PC-9 (cell line): ENCODE measurements at regions not wholly inside any gene's neighbourhood (a gene's known extent, or its start where the extent isn't known, plus 50 kb on each side); places are given as distances from the start of the nearest gene placed in this dataset.

Experiments used
- BruUV-seq: library from RNA; stranded (reverse); fragments of 400-500 nt; replicated peaks from 2 replicates; lab custom pipeline; 2021; lab: Mats Ljungman, UMichigan
- CTCF ChIA-PET: fragments of 300-600 bp; sonication (Branson Sonifier 250); formaldehyde crosslinking; loops from one replicate; lab custom pipeline; 2022; ENCODE audit warnings: antibody characterized with exemption; lab: Charles Lee
- POLR2A ChIA-PET: fragments of 300-600 bp; sonication (Branson Sonifier 250); formaldehyde crosslinking; loops from one replicate; lab custom pipeline; 2022; ENCODE audit warnings: antibody characterized with exemption; ENCODE audit not compliant: unreplicated experiment; lab: Charles Lee
- DNase-seq, 2 experiments: peaks; one replicate each; pipeline versions ENCODE4 v3.0.0 to v3.0.0-alpha.2; 2015 to 2022; ENCODE audit warnings: mixed read lengths in 1 of 2
- H2AFZ ChIP-seq: fragments of 200-600 bp; sonication (generic); 2 replicates; pipeline ENCODE4 v1.8.1; 2017; ENCODE audit warnings: antibody characterized with exemption
- H3F3A ChIP-seq: fragments of 200-600 bp; sonication (generic); 2 replicates; pipeline ENCODE4 v1.8.1; 2017; ENCODE audit warnings: antibody characterized with exemption, mild to moderate bottlenecking, low read depth; ENCODE audit not compliant: insufficient read depth
- H3K27ac ChIP-seq: fragments of 200-600 bp; sonication (generic); 2 replicates; pipeline ENCODE4 v1.6.1; 2016; ENCODE audit warnings: mixed run types
- H3K27me3 ChIP-seq: fragments of 200-600 bp; sonication (generic); 2 replicates; pipeline ENCODE4 v1.6.1; 2016; ENCODE audit warnings: low read depth, mixed run types; ENCODE audit not compliant: insufficient read depth
- H3K36me3 ChIP-seq: fragments of 200-600 bp; sonication (generic); 2 replicates; pipeline ENCODE4 v1.6.1; 2016; ENCODE audit warnings: low read depth, mixed run types
- H3K4me1 ChIP-seq: fragments of 200-600 bp; sonication (generic); replicated peaks from 2 replicates; pipeline ENCODE4 v1.6.1; 2016; ENCODE audit warnings: mixed run types; ENCODE audit not compliant: insufficient read depth
- H3K4me2 ChIP-seq: fragments of 200-600 bp; sonication (generic); 2 replicates; pipeline ENCODE4 v1.6.1; 2017; ENCODE audit warnings: mixed run types
- H3K4me3 ChIP-seq: fragments of 200-600 bp; sonication (generic); 2 replicates; pipeline ENCODE4 v1.6.1; 2016; ENCODE audit warnings: mixed run types
- H3K79me2 ChIP-seq: fragments of 200-600 bp; sonication (generic); 2 replicates; pipeline ENCODE4 v1.6.1; 2017; ENCODE audit warnings: low read depth, mixed run types
- H3K9me2 ChIP-seq: fragments of 200-600 bp; sonication (generic); 2 replicates; pipeline ENCODE4 v1.8.1; 2017; ENCODE audit warnings: mild to moderate bottlenecking; ENCODE audit not compliant: insufficient read depth
- H3K9me3 ChIP-seq: fragments of 200-600 bp; sonication (generic); 2 replicates; pipeline ENCODE4 v1.8.1; 2016; ENCODE audit warnings: low read depth; ENCODE audit not compliant: insufficient read depth
- H4K20me1 ChIP-seq: fragments of 200-600 bp; sonication (generic); 2 replicates; pipeline ENCODE4 v1.8.1; 2017; ENCODE audit not compliant: insufficient read depth
- EZH2 ChIP-seq: fragments of 200-600 bp; sonication (generic); IDR thresholded peaks from 2 replicates; pipeline ENCODE4 v1.8.0; 2017; ENCODE audit warnings: antibody characterized with exemption, low read depth
- intact Hi-C: fragments of 100-400 bp; cut with micrococcal nuclease; formaldehyde crosslinking; loops from one replicate; pipeline ENCODE4 v1.10.0; 2022; ENCODE audit not compliant: unreplicated experiment
- TF ChIP-seq, protein P1 (sequence below): fragments of 200-600 bp; sonication (generic); conservative IDR thresholded peaks from 2 replicates; pipeline ENCODE4 v1.6.1; 2017; ENCODE audit warnings: mixed run types, antibody characterized with exemption, mild to moderate bottlenecking, moderate library complexity

DNA sequence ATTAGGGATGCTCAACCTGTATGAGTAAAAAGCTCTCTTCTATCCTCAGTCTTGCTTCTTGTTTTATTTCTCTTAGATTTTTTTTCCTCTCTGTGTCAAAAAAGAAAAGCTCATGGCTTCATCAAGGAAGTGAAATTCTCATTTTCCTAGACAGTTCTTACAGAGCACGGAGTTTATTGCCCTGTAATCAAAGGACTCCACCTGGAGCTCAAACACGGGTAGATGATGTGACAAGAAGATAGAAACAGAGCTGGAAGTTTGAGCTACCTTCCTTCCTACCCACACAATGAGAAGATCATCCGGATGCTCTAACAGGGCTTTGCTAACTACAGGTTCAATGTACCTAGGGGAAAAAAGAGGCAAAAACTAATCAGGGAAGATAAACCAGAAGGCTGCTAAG, 564.8 kb downstream of the MED13L start:
- Histone ChIP-seq H3K79me2 (no peaks in the 10 kb centered on the region), H4K20me1 (no peaks in the 10 kb centered on the region), H3K9me2 (no peaks in the 10 kb centered on the region), H3K4me2 (no peak overlapping the region), H3F3A (no peaks in the 10 kb centered on the region), H3K36me3 (no peaks in the 10 kb centered on the region), H3K9me3 (no peaks in the 10 kb centered on the region), H2AFZ (no peak overlapping the region), H3K27me3 (peaks cover 56% of the 10 kb centered on the region), H3K27ac (no peak overlapping the region), H3K4me3 (no peak overlapping the region), H3K4me1 (no peaks in the 10 kb centered on the region)
- BruUV-seq = no TSS peak
- CTCF ChIA-PET = interaction anchor here (0.6 kb wide), 1 partner anchor 17 kb away, joined by 4 read pairs; no protein-coding TSS in a partner anchor
- TF ChIP-seq, protein P1, sequence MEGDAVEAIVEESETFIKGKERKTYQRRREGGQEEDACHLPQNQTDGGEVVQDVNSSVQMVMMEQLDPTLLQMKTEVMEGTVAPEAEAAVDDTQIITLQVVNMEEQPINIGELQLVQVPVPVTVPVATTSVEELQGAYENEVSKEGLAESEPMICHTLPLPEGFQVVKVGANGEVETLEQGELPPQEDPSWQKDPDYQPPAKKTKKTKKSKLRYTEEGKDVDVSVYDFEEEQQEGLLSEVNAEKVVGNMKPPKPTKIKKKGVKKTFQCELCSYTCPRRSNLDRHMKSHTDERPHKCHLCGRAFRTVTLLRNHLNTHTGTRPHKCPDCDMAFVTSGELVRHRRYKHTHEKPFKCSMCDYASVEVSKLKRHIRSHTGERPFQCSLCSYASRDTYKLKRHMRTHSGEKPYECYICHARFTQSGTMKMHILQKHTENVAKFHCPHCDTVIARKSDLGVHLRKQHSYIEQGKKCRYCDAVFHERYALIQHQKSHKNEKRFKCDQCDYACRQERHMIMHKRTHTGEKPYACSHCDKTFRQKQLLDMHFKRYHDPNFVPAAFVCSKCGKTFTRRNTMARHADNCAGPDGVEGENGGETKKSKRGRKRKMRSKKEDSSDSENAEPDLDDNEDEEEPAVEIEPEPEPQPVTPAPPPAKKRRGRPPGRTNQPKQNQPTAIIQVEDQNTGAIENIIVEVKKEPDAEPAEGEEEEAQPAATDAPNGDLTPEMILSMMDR = no peak
- no peak for TF ChIP-seq EZH2
- intact Hi-C loops = no loop called here
- no peak for DNase-seq
- POLR2A ChIA-PET = no interaction called here

DNA sequence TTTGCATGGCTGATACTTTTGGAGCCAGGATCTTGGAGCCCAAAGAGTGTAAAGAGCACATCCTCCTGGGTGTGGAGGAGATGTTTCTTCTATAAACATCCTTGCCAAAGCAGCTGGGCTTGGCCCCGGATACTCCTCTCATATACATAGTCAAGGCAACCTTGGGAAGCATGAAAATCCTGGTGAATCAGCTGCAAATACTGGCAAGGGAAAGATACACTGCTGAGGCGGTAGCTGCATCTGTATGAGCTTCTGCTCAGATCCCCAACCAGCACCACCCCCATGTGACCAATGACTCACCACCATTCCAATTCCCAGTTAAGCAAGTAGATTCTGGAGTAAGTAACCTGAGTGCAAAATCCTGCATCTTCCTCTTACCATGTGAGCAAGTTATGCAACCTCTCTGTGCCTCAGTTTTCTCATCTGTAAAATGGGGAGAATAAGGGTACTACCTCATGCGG, 567.4 kb downstream of the MED13L start:
- Histone ChIP-seq H3K9me3 (no peaks in the 10 kb centered on the region), H2AFZ (no peak overlapping the region), H3K27me3 (peaks cover 56% of the 10 kb centered on the region), H3K27ac (no peak overlapping the region), H3K36me3 (no peaks in the 10 kb centered on the region), H4K20me1 (no peaks in the 10 kb centered on the region), H3K9me2 (no peaks in the 10 kb centered on the region), H3K4me1 (no peaks in the 10 kb centered on the region), H3K4me3 (no peak overlapping the region), H3K4me2 (no peak overlapping the region), H3F3A (no peaks in the 10 kb centered on the region), H3K79me2 (no peaks in the 10 kb centered on the region)
- TF ChIP-seq EZH2 = no peak
- TF ChIP-seq, protein P1 = no peak
- no peak for DNase-seq
- intact Hi-C loops = no loop called here
- BruUV-seq = no TSS peak
- ChIA-PET CTCF (no interaction called here), POLR2A (no interaction called here)

- H3K4me3 ChIP-seq = no peak overlapping the region
- ChIA-PET POLR2A (no interaction called here), CTCF (no interaction called here)
- no peak for DNase-seq
- no peaks in the 10 kb centered on the region for H3K79me2 ChIP-seq
- no peak overlapping the region for H3K4me2 ChIP-seq
- H3F3A ChIP-seq = no peaks in the 10 kb centered on the region
- peaks cover 50% of the 10 kb centered on the region for H3K27me3 ChIP-seq
- no peaks in the 10 kb centered on the region for H3K9me2 ChIP-seq
- no peaks in the 10 kb centered on the region for H3K36me3 ChIP-seq
- H4K20me1 ChIP-seq = no peaks in the 10 kb centered on the region
- intact Hi-C loops = no loop called here
- TF ChIP-seq EZH2 = no peak
- TF ChIP-seq, protein P1 = no peak
- H2AFZ ChIP-seq = no peak overlapping the region
- no peaks in the 10 kb centered on the region for H3K9me3 ChIP-seq
- no peak overlapping the region for H3K27ac ChIP-seq
- BruUV-seq = no TSS peak
- no peaks in the 10 kb centered on the region for H3K4me1 ChIP-seq
These were observed 567.9 kb downstream of the MED13L start for GRCh38 chr12:115709540-115710011.
